GM12891 (cell line): ENCODE measurements at regions not wholly inside any gene's neighbourhood (a gene's known extent, or its start where the extent isn't known, plus 50 kb on each side); places are given as distances from the start of the nearest gene placed in this dataset.

Experiments
- POLR2A ChIP-seq: IDR thresholded peaks from 2 replicates; pipeline ENCODE4 v1.6.1; 2011; ENCODE audit warnings: low read depth, low read length, control low read depth
- POLR2AphosphoS5 ChIP-seq: IDR thresholded peaks from 2 replicates; pipeline ENCODE4 v1.6.1; 2011; ENCODE audit warnings: low read depth, low read length, control low read depth
- TAF1 ChIP-seq: IDR thresholded peaks from 2 replicates; pipeline ENCODE4 v1.6.1; 2011; ENCODE audit warnings: low read depth, low read length, control low read depth

DNA sequence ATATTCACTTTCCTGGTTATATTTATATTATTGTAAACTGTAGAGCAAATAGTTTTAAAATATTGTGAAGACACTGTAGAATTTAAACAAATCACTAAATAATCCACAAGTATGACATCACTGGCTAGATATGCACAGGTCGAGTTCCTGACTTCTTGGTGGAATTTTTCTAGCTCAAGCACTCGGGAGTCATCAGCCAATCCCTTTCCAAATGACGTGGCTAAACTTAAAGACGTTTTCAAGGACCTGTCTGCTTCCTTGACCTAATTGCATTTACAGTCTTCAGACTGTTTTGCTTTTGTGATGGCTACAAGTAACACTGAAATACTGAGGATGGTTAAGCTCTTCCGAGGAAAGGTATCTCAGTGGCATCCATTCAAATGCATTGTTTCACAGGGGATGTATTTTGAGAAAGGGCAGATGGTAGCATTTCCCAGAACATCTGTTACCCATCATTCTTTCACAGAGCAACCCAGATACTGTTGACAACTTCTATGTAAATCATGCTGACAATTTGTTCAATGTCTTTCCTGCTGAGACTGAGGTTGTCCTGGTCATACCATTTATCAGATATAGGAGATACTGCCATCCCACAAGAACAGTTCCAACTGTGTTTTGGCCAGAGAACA, 262.8 kb downstream of the CDH10 start:
- no peak for TF ChIP-seq POLR2AphosphoS5
- TF ChIP-seq POLR2A, result no peak
- TF ChIP-seq TAF1, result no peak
